ENCODE measurements at regions not wholly inside any gene's neighbourhood (a gene's known extent, or its start where the extent isn't known, plus 50 kb on each side); places are given as distances from the start of the nearest gene placed in this dataset.

- no peak for DNase-seq
These were observed 54.0 kb upstream of the PRDM11 start for GRCh38 chr11:45092404-45092785.

GRCh38 chr11:45092901-45093760 is 53.3 kb upstream of the PRDM11 start:
- no peak for DNase-seq

GRCh38 chr11:45093761-45094455 is 52.5 kb upstream of the PRDM11 start:
- DNase-seq, result no peak

GRCh38 chr11:45094958-45095690 is 51.3 kb upstream of the PRDM11 start:
- DNase-seq, result no peak

GRCh38 chr11:45095691-45096010 is 50.8 kb upstream of the PRDM11 start:
- DNase-seq, result no peak

GRCh38 chr11:45096636-45097035 is 49.8 kb upstream of the PRDM11 start:
- no peak for DNase-seq
